PFSK-1 (cell line): ENCODE measurements at regions not wholly inside any gene's neighbourhood (a gene's known extent, or its start where the extent isn't known, plus 50 kb on each side); places are given as distances from the start of the nearest gene placed in this dataset.

ENCODE experiments used
- FOXP2 ChIP-seq: optimal IDR thresholded peaks from 2 replicates; pipeline ENCODE3; 2011; ENCODE audit warnings: borderline replicate concordance, control low read depth, inconsistent platforms; ENCODE audit not compliant: insufficient read depth; ENCODE audit errors: extremely low read length, extremely low read depth
- POLR2AphosphoS5 ChIP-seq: IDR thresholded peaks from 2 replicates; pipeline ENCODE4 v1.6.1; 2012; ENCODE audit warnings: low read depth, mild to moderate bottlenecking, control low read depth, low read length, moderate library complexity
- SIN3A ChIP-seq: IDR thresholded peaks from 2 replicates; pipeline ENCODE4 v1.6.1; 2012; ENCODE audit warnings: mild to moderate bottlenecking, low read length, moderate library complexity, borderline replicate concordance; ENCODE audit not compliant: insufficient read depth
- TAF1 ChIP-seq: IDR thresholded peaks from 2 replicates; pipeline ENCODE4 v1.6.1; 2012; ENCODE audit warnings: low read length, control low read depth, borderline replicate concordance; ENCODE audit not compliant: insufficient read depth

DNA sequence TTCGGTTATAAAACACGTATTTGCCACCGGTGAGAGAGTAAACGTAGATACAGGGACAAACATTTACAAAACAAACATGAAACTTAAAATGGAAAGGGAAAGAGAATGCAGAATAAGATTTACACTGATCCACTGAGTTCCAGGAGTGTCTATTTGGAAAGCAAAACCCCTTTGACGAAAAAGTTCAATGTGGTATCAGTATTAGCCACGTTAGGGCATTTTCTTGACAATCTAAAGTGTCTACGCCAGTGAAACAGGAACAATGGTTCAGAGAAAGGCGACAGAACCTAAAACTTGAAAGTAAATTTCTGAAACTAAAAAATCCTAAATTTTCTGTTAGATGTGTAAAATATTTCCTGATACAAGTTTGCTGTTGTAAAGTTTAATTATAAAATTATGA lies 278.5 kb upstream of the TENM3 start:
- TF ChIP-seq TAF1 (no peak), POLR2AphosphoS5 (no peak), SIN3A (no peak), FOXP2 (no peak)
